A549 (cell line): ENCODE measurements at regions not wholly inside any gene's neighbourhood (a gene's known extent, or its start where the extent isn't known, plus 50 kb on each side); places are given as distances from the start of the nearest gene placed in this dataset.

Experiments used
- CTCF ChIP-seq: fragments of >200 bp; sonication (Bioruptor Twin); formaldehyde crosslinking; IDR thresholded peaks from 3 replicates; pipeline ENCODE4 v1.5.1; 2016
- EP300 ChIP-seq, 2 experiments: fragments of >200 bp; sonication (Bioruptor Twin); formaldehyde crosslinking; IDR thresholded peaks; 2 replicates in 1 of 2; 3 replicates in 1 of 2; pipeline ENCODE4 v1.6.1; 2016 to 2017
- FOSL2 ChIP-seq, 2 experiments: fragments of 450-650 bp in 1 of 2; fragments of >200 bp in 1 of 2; sonication (Bioruptor Twin) in 1 of 2; formaldehyde crosslinking; IDR thresholded peaks; 2 replicates each; pipeline versions ENCODE4 v1.5.0 to v1.6.1; 2016 to 2020; ENCODE audit warnings: mild to moderate bottlenecking in 1 of 2, moderate library complexity in 1 of 2
- TP53 ChIP-seq: fragments of 250-450 bp; sonication (Bioruptor Pico); IDR thresholded peaks from 2 replicates; pipeline ENCODE4 v1.5.0; 2021; ENCODE audit warnings: mild to moderate bottlenecking, moderate library complexity

- no peak for TF ChIP-seq FOSL2 (IDR thresholded peaks at IDR 0.05)
- no peak for TF ChIP-seq FOSL2 (CRISPR knock-in tag; IDR thresholded peaks at IDR 0.05)
- TF ChIP-seq EP300 (IDR thresholded peaks at IDR 0.05): no peak
- TF ChIP-seq CTCF: no peak
- no peak for TF ChIP-seq TP53 (CRISPR knock-in tag)
Measured at GRCh38 chr4:66544281-66544680, 874.0 kb upstream of the EPHA5 start.
